ENCODE measurements at regions not wholly inside any gene's neighbourhood (a gene's known extent, or its start where the extent isn't known, plus 50 kb on each side); places are given as distances from the start of the nearest gene placed in this dataset.
"Not testable (repeated sequence)": the region's sequence is repeated elsewhere in the genome, so short reads cannot be mapped to it uniquely, and the experiment has no call there.

DNA sequence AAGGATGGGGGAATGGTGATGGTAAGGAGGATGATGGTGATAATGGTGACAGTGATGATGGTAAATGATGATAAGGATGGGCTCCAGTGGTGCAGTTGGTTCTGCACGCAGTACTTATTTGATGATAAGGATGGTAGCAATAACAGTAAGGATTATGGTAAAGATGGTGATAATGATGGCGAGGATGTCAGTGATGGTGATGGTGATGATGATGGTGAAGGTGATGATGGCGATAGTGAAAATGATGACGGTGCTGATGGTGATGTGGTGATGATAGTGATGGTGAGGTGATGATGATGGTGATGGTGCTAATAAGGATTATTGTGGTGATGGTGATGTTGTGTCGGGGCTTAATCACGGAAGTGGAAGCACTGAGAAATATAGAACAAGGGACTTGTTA is 103.7 kb downstream of the C16orf95 start:
- Histone ChIP-seq H3K4me3 (no peak overlapping the region), H3K27ac (no peak overlapping the region), H3K9me3 (no peaks in the 10 kb centered on the region), H3K36me3 (no peaks in the 10 kb centered on the region), H3K27me3 (no peaks in the 10 kb centered on the region), H3K4me1 (no peaks in the 10 kb centered on the region)
- no peak for TF ChIP-seq CTCF (IDR thresholded peaks at IDR 0.05)
- no peak for DNase-seq (ENCODE audit: low spot score)

- no peak for DNase-seq (ENCODE audit: low spot score)
- H3K4me3 ChIP-seq = no peak overlapping the region
Measured at GRCh38 chr16:87216148-87216840, 100.9 kb downstream of the C16orf95 start.

DNA sequence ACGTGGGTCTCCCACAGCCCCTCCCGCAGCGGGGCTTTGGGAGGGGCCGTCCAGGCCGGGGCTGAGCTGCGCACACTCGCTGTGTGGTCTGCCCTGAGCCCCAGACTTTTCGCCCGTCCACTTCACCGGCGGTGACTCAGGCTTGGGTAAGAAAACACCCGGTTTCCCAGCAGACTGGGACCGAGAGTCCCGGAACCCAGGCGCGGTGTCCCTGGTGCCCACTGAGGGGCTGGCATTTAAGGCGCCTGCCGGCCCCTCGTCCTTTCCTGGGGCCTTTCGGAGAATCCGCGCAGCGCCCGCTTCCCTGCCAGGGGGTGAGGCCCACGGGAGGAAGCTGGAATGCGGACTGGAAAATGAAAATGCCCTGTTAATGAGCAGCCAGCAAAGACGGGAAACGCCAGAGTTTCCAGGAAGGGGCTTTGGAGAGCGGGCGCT is 100.3 kb downstream of the C16orf95 start:
- DNase-seq (ENCODE audit: low spot score) = no peak
- TF ChIP-seq CTCF (IDR thresholded peaks at IDR 0.05) = no peak
- Histone ChIP-seq H3K27me3 (no peaks in the 10 kb centered on the region), H3K9me3 (no peaks in the 10 kb centered on the region), H3K4me3 (no peak overlapping the region), H3K36me3 (no peaks in the 10 kb centered on the region), H3K4me1 (no peaks in the 10 kb centered on the region), H3K27ac (no peak overlapping the region)

More at GRCh38 chr16:87216148-87216840, 100.9 kb downstream of the C16orf95 start:
- Histone ChIP-seq H3K36me3 (no peaks in the 10 kb centered on the region), H3K4me1 (no peaks in the 10 kb centered on the region), H3K27ac (no peak overlapping the region), H3K9me3 (no peaks in the 10 kb centered on the region), H3K27me3 (no peaks in the 10 kb centered on the region)
- TF ChIP-seq CTCF (IDR thresholded peaks at IDR 0.05) = no peak

DNA sequence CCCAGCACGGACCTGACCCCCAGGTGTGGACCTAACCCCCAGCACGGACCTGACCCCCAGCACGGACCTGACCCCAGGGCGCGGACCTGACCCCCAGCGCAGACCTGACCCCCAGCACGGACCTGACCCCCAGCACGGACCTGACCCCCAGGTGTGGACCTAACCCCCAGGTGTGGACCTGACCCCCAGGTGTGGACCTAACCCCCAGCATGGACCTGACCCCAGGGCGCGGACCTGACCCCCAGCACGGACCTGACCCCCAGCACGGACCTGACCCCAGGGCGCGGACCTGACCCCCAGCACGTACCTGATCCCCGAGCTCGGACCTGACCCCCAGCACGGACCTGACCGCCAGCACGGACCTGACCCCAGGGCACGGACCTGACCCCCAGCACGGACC is 99.4 kb downstream of the C16orf95 start:
- H3K4me1 ChIP-seq; H3K9me3 ChIP-seq; DNase-seq (ENCODE audit: low spot score); H3K27me3 ChIP-seq; H3K4me3 ChIP-seq; H3K36me3 ChIP-seq; H3K27ac ChIP-seq: not testable (repeated sequence)

DNA sequence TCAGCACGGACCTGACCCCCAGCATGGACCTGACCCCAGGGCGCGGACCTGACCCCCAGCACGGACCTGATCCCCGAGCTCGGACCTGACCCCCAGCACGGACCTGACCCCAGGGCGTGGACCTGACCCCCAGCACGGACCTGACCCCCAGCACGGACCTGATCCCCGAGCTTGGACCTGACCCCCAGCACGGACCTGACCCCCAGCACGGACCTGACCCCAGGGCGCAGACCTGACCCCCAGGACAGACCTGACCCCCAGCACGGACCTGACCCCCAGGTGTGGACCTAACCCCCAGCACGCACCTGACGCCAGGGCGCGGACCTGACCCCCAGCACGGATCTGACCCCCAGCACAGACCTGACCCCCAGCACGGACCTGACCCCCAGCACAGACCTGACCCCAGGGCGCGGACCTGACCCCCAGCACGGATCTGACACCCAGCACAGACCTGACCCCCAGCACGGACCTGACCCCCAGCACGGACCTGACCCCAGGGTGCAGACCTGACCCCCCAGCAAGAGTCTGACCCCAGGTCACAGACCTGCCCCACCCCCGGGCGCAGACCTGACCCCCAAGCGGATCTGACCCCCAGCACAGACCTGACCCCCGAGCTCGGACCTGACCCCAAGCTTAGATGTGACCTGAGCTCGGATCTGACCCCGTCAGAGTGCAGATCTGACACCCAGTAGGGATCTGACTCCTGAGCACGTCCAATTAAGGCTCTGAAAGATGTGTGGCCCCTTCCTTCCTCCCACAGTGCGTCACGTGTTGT is 98.7 kb downstream of the C16orf95 start:
- no peaks in the 10 kb centered on the region for H3K36me3 ChIP-seq
- TF ChIP-seq CTCF (IDR thresholded peaks at IDR 0.05) = no peak
- no peak for DNase-seq (ENCODE audit: low spot score)

GRCh38 chr16:87219287-87219909 is 97.8 kb downstream of the C16orf95 start:
- Histone ChIP-seq H3K4me3 (no peak overlapping the region), H3K27me3 (no peaks in the 10 kb centered on the region), H3K9me3 (no peaks in the 10 kb centered on the region), H3K36me3 (no peaks in the 10 kb centered on the region), H3K4me1 (no peaks in the 10 kb centered on the region), H3K27ac (no peak overlapping the region)
- no peak for TF ChIP-seq CTCF (IDR thresholded peaks at IDR 0.05)
- DNase-seq (ENCODE audit: low spot score) = no peak

More for the DNA sequence above, 98.7 kb downstream of the C16orf95 start:
- Histone ChIP-seq H3K27me3 (no peaks in the 10 kb centered on the region), H3K4me1 (no peaks in the 10 kb centered on the region), H3K27ac (no peak overlapping the region), H3K9me3 (no peaks in the 10 kb centered on the region), H3K4me3 (no peak overlapping the region)
